ENCODE measurements at regions not wholly inside any gene's neighbourhood (a gene's known extent, or its start where the extent isn't known, plus 50 kb on each side); places are given as distances from the start of the nearest gene placed in this dataset.

- Histone ChIP-seq H3K27ac (ENCODE audit: low read depth in 2 of 2, low read length in 1 of 2) (no peak overlapping the region), H3K9ac (no peak overlapping the region), H3F3A (replicated peaks; ENCODE audit: insufficient read depth) (no peaks in the 10 kb centered on the region), H3K36me3 (replicated peaks in 1 of 2; ENCODE audit: control insufficient read depth in 1 of 2, insufficient read depth in 2 of 2, low read length in 1 of 2) (no peaks in the 10 kb centered on the region), H3K79me2 (ENCODE audit: insufficient read depth) (no peaks in the 10 kb centered on the region), H2AFZ (ENCODE audit: low read depth) (no peak overlapping the region), H3K4me2 (no peak overlapping the region), H3K4me3 (ENCODE audit: low read depth in 2 of 2, low read length in 1 of 2) (no peak overlapping the region), H3K9me2 (no peaks in the 10 kb centered on the region), H3K27me3 (ENCODE audit: insufficient read depth) (no peaks in the 10 kb centered on the region), H4K20me1 (ENCODE audit: insufficient read depth) (no peaks in the 10 kb centered on the region), H3K9me3 (no peaks in the 10 kb centered on the region), H3K4me1 (ENCODE audit: control insufficient read depth in 1 of 2, insufficient read depth in 2 of 2, low read depth in 1 of 2, low read length in 1 of 2) (peaks cover 0 to under 1% of the 10 kb centered on the region in 2 experiments; a peak in 1 of 4 replicates)
- CTCF ChIA-PET: interaction anchor here (0.7 kb wide), 1 partner anchor 103 kb away, joined by 3 read pairs; no protein-coding TSS in a partner anchor
- TF ChIP-seq FOXJ3 (CRISPR knock-in tag; IDR thresholded peaks at IDR 0.05) (no peak), CHD2 (IDR thresholded peaks at IDR 0.05; ENCODE audit: low read length, partially characterized antibody) (no peak), NFIC (IDR thresholded peaks at IDR 0.05; ENCODE audit: borderline replicate concordance) (no peak), CTCF (IDR thresholded peaks at IDR 0.05) (no peak), EP300 (IDR thresholded peaks at IDR 0.05; ENCODE audit: borderline replicate concordance in 1 of 2, low read depth in 1 of 2, low read length in 1 of 2) (no peak), SMC3 (IDR thresholded peaks at IDR 0.05; ENCODE audit: low read depth, low read length) (no peak), MXI1 (IDR thresholded peaks at IDR 0.05; ENCODE audit: low read depth, low read length) (no peak), RFX5 (IDR thresholded peaks at IDR 0.05; ENCODE audit: low read length) (no peak), ZBTB33 (IDR thresholded peaks at IDR 0.05; ENCODE audit: borderline replicate concordance, low read depth) (no peak), PBX3 (IDR thresholded peaks at IDR 0.05) (no peak), YY1 (IDR thresholded peaks at IDR 0.05; ENCODE audit: low read depth) (no peak), FOSL2 (IDR thresholded peaks at IDR 0.05; ENCODE audit: borderline replicate concordance, low read depth) (no peak), TAF1 (IDR thresholded peaks at IDR 0.05; ENCODE audit: borderline replicate concordance, low read depth, low read length) (no peak), MAX (IDR thresholded peaks at IDR 0.05; ENCODE audit: low read depth) (no peak), EZH2phosphoT487 (IDR thresholded peaks at IDR 0.05; ENCODE audit: borderline replicate concordance, low read depth) (no peak), USF1 (IDR thresholded peaks at IDR 0.05; ENCODE audit: borderline replicate concordance, low read depth) (no peak), JUND (IDR thresholded peaks at IDR 0.05) (no peak), TCF12 (IDR thresholded peaks at IDR 0.05) (no peak), GABPA (IDR thresholded peaks at IDR 0.05; ENCODE audit: low read depth) (no peak), MEF2A (IDR thresholded peaks at IDR 0.05; ENCODE audit: borderline replicate concordance, low read depth) (no peak)
- POLR2A ChIA-PET: no interaction called here
- 82% methylated on average over 12 of the region's 14 CpGs for WGBS (ENCODE audit: low lambda C conversion rate)
- no peak for DNase-seq
Observed at GRCh38 chr4:3652586-3652985, 113.6 kb upstream of the ADRA2C start.
